HG02623 (cell line): ENCODE measurements at regions not wholly inside any gene's neighbourhood (a gene's known extent, or its start where the extent isn't known, plus 50 kb on each side); places are given as distances from the start of the nearest gene placed in this dataset.
"Not testable (repeated sequence)": the region's sequence is repeated elsewhere in the genome, so short reads cannot be mapped to it uniquely, and the experiment has no call there.

ENCODE experiments used
- ATAC-seq: cut with Tn5 transposase; IDR thresholded peaks from one replicate; pipeline ENCODE4 v1.9.1; 2021; ENCODE audit warnings: moderate library complexity; ENCODE audit not compliant: unreplicated experiment

DNA sequence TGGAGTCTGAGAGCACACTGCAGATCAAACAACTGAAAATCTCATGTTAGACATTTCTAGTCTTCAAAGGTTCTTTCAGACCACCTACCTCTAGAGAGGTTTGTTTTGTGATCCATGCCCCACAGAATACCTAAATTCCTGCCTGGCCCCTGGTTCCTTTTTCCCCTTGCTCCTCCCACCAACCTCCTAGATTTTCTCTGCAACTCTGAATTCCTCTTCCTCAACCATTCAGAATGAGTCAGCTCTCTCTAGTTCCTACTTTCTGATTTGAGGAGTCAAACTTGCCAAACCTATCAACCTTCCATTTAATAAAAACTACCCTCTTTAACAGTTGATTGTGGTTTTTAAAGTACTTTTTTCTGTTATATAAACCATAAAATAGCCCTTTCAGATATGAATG lies 83.2 kb upstream of the ZNF462 start:
- no peak for ATAC-seq

GRCh38 chr9:106783121-106783520 lies 79.8 kb upstream of the ZNF462 start:
- ATAC-seq, result no peak

DNA sequence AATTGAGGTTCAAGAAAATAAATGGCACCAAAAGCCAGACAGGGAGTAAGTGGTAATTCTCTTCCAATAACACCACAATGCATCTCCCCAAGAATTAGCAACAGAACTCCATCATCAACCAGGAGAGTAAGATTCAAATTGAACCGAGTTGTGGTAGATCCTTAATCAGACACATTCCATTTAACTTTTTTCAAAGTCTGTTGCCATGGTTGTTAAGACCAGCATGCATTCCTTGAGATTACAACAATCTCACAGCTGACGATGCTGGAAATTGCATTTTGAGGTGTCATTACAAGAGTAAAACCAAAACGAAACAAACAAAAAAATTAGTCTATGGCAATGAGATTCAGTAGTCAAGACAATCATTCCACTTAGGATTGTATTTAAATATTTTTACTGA lies 78.9 kb upstream of the ZNF462 start:
- ATAC-seq, result no peak

DNA sequence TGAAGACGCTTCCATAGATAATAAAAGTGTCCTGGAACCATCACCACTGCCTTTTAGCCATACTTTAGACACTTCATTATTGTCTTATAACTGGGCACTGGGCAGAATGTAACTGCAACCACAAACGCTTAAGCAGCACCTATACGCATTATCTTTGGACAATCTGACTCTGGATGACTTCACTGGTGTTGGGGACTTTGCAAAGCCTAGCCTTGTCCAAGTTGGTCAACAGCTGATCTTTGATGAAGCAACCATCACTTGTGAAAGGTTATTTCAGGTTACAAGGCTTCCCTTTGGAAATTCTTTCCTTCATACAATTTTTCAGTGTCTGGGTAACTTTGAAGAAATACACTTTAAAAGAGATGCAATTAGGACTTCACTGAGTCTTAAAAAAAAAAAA lies 77.8 kb upstream of the ZNF462 start:
- no peak for ATAC-seq

- not testable (repeated sequence) for ATAC-seq
These were observed 74.9 kb upstream of the ZNF462 start for GRCh38 chr9:106788021-106788420.

DNA sequence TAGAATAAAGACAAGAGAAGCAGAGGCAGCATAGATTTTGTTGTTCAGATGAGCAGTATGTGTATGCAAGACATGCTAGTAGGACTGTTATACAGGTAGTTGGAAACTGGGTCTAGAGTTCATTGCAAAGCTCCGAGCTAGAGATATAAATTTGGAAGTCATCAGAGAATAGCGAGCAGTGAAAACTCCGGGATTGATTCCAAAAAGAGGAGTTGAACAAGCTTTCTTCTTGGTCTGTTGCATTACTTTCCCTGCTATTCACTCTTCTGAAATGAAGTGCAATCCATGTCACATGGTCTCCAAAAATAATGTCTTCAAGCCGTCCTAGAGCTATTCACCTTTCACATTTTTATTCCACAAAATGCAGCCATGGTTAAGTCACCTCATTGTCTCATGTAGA lies 67.9 kb upstream of the ZNF462 start:
- ATAC-seq, result no peak

DNA sequence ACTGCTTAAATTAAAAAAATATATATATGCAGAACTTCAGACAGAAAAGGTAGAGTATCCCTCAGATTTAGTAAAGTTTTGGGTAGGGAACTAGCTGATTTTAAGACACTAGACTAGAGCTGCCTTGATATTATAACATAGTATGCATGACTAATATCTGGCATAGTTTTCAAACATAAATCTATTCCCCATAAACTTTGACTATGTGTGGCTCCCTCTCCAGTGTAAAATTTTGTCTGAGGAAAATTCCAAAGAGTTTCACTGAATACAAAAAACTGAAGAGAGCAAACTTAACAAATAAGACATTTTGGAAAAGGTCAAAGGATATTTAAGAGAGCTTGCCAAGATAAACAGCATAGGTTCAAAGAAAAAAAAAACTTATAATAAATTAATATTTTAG lies 66.2 kb upstream of the ZNF462 start:
- no peak for ATAC-seq

- ATAC-seq, result no peak
These were observed 65.7 kb upstream of the ZNF462 start for GRCh38 chr9:106797299-106797698.

DNA sequence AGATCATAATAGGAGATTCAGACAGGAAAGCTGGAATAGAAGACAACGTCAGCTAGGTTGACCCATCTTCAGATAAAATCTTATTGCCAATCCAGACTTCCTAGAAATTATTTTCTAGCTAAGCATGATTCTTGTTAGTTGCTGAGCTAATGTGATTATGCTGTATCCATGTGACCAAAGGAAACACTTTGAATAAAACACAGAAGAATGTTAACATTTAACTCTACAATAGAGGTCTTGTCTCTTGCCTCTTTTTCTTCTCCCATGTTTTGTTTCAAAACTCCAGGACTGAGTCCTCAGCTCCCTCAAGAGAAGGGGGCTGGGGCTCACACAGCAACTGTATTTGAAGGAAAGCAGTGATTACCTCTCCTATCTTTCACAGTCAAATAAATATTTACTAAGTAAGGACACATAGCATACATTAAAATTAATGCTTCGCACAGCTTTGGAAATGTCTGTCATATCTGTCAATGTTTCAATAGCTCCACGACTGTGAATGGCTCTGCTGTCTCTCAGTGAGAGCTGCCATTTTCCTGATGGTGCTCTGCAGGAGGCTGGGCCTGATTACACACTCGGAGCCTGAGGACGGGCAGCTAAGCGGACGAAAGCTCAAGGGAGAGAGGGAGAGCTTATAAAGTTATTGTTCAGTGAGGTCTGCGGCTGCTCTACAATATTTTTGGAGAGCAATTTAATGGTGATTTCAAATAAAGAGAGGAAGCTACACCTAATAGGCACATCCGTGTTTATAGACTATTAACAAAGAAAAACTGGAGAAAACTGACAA lies 64.8 kb upstream of the ZNF462 start:
- no peak for ATAC-seq

- no peak for ATAC-seq
These were observed 63.8 kb upstream of the ZNF462 start for GRCh38 chr9:106799152-106799551.

- no peak for ATAC-seq
These were observed 62.2 kb upstream of the ZNF462 start for GRCh38 chr9:106800701-106801270.

- no peak for ATAC-seq
These were observed 61.1 kb upstream of the ZNF462 start for GRCh38 chr9:106801816-106802215.
